Gastroesophageal sphincter (tissue), 3 donors: ENCODE measurements at regions not wholly inside any gene's neighbourhood (a gene's known extent, or its start where the extent isn't known, plus 50 kb on each side); places are given as distances from the start of the nearest gene placed in this dataset.

Experiments used
- POLR2A ChIP-seq, 2 donors: fragments of 450-650 bp; IDR thresholded peaks; one replicate each; pipeline ENCODE4 v1.6.1; 2017; ENCODE audit warnings: antibody characterized with exemption in 2 of 2, mild to moderate bottlenecking in 2 of 2, moderate library complexity in 1 of 2
- POLR2AphosphoS5 ChIP-seq: sonication (generic); formaldehyde crosslinking; IDR thresholded peaks from one replicate; pipeline ENCODE4 v1.6.1; 2017; ENCODE audit warnings: antibody characterized with exemption
- TF ChIP-seq, protein P1 (sequence below), 4 experiments: fragments of 200-600 bp in 2 of 4; fragments of 450-650 bp in 2 of 4; sonication (generic) in 1 of 4; IDR thresholded peaks; one replicate each; pipeline ENCODE4 v1.5.1; 2017 to 2019; ENCODE audit warnings: antibody characterized with exemption in 4 of 4, mild to moderate bottlenecking in 2 of 4, moderate library complexity in 2 of 4

- TF ChIP-seq, protein P1, sequence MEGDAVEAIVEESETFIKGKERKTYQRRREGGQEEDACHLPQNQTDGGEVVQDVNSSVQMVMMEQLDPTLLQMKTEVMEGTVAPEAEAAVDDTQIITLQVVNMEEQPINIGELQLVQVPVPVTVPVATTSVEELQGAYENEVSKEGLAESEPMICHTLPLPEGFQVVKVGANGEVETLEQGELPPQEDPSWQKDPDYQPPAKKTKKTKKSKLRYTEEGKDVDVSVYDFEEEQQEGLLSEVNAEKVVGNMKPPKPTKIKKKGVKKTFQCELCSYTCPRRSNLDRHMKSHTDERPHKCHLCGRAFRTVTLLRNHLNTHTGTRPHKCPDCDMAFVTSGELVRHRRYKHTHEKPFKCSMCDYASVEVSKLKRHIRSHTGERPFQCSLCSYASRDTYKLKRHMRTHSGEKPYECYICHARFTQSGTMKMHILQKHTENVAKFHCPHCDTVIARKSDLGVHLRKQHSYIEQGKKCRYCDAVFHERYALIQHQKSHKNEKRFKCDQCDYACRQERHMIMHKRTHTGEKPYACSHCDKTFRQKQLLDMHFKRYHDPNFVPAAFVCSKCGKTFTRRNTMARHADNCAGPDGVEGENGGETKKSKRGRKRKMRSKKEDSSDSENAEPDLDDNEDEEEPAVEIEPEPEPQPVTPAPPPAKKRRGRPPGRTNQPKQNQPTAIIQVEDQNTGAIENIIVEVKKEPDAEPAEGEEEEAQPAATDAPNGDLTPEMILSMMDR (IDR thresholded peaks at IDR 0.05), result no peak
- TF ChIP-seq POLR2A (IDR thresholded peaks at IDR 0.05) (no peak), POLR2AphosphoS5 (no peak)
Measured at GRCh38 chr4:123848606-123849005, 452.0 kb downstream of the SPRY1 start.
